GM19043 (cell line): ENCODE measurements at regions not wholly inside any gene's neighbourhood (a gene's known extent, or its start where the extent isn't known, plus 50 kb on each side); places are given as distances from the start of the nearest gene placed in this dataset.
"Not testable (repeated sequence)": the region's sequence is repeated elsewhere in the genome, so short reads cannot be mapped to it uniquely, and the experiment has no call there.

ENCODE experiments used
- ATAC-seq: cut with Tn5 transposase; IDR thresholded peaks from one replicate; pipeline ENCODE4 v1.9.1; 2021; ENCODE audit warnings: low read depth; ENCODE audit not compliant: unreplicated experiment

- no peak for ATAC-seq
These were observed 292.1 kb downstream of the RDH14 start for GRCh38 chr2:18268400-18268799.

GRCh38 chr2:18267501-18267900 lies 293.0 kb downstream of the RDH14 start:
- no peak for ATAC-seq

- not testable (repeated sequence) for ATAC-seq
These were observed 293.8 kb downstream of the RDH14 start for GRCh38 chr2:18266699-18267098.

GRCh38 chr2:18265614-18266586 lies 294.6 kb downstream of the RDH14 start:
- no peak for ATAC-seq

- ATAC-seq: no peak
These were observed 297.9 kb downstream of the RDH14 start for GRCh38 chr2:18262601-18263000.

- no peak for ATAC-seq
These were observed 306.7 kb downstream of the RDH14 start for GRCh38 chr2:18253686-18254197.

- no peak for ATAC-seq
These were observed 309.0 kb downstream of the RDH14 start for GRCh38 chr2:18251486-18251885.

GRCh38 chr2:18247282-18248110 lies 313.0 kb downstream of the RDH14 start:
- ATAC-seq: no peak

GRCh38 chr2:18245375-18245774 lies 315.1 kb downstream of the RDH14 start:
- no peak for ATAC-seq

GRCh38 chr2:18244845-18245244 lies 315.6 kb downstream of the RDH14 start:
- ATAC-seq: no peak

- ATAC-seq: no peak
These were observed 316.6 kb downstream of the RDH14 start for GRCh38 chr2:18243816-18244215.

GRCh38 chr2:18242716-18243115 lies 317.7 kb downstream of the RDH14 start:
- no peak for ATAC-seq

- ATAC-seq: no peak
These were observed 322.2 kb downstream of the RDH14 start for GRCh38 chr2:18238209-18238608.

- ATAC-seq: no peak
These were observed 323.2 kb downstream of the RDH14 start for GRCh38 chr2:18237298-18237697.

- no peak for ATAC-seq
These were observed 327.6 kb downstream of the RDH14 start for GRCh38 chr2:18232731-18233438.

GRCh38 chr2:18230668-18231067 lies 329.8 kb downstream of the RDH14 start:
- no peak for ATAC-seq

- ATAC-seq: no peak
These were observed 340.8 kb downstream of the RDH14 start for GRCh38 chr2:18219676-18220075.

GRCh38 chr2:18218160-18218933 lies 339.9 kb downstream of the KCNS3 start:
- ATAC-seq: no peak

GRCh38 chr2:18214936-18215335 lies 336.5 kb downstream of the KCNS3 start:
- ATAC-seq: no peak

GRCh38 chr2:18213986-18214385 lies 335.5 kb downstream of the KCNS3 start:
- ATAC-seq: no peak
